Glutamatergic neuron (in vitro differentiated cells): ENCODE measurements at regions not wholly inside any gene's neighbourhood (a gene's known extent, or its start where the extent isn't known, plus 50 kb on each side); places are given as distances from the start of the nearest gene placed in this dataset.

Experiments
- DNase-seq: peaks from one replicate; pipeline ENCODE4 v3.0.0; 2022
- H3K27ac Mint-ChIP-seq: one replicate; pipeline ENCODE4 v1.8.0; 2020; ENCODE audit warnings: mild to moderate bottlenecking, mixed read lengths, inconsistent platforms; ENCODE audit not compliant: unreplicated experiment
- H3K27me3 Mint-ChIP-seq: one replicate; pipeline ENCODE4 v1.8.0; 2020; ENCODE audit warnings: mild to moderate bottlenecking, moderate library complexity, mixed read lengths, inconsistent platforms; ENCODE audit not compliant: unreplicated experiment
- H3K36me3 Mint-ChIP-seq: one replicate; pipeline ENCODE4 v1.8.0; 2020; ENCODE audit warnings: mild to moderate bottlenecking, mixed read lengths, inconsistent platforms; ENCODE audit not compliant: unreplicated experiment
- H3K4me1 Mint-ChIP-seq: one replicate; pipeline ENCODE4 v1.8.0; 2020; ENCODE audit warnings: mild to moderate bottlenecking, low read depth, mixed read lengths, inconsistent platforms; ENCODE audit not compliant: unreplicated experiment
- H3K4me3 Mint-ChIP-seq: one replicate; pipeline ENCODE4 v1.8.0; 2020; ENCODE audit warnings: mild to moderate bottlenecking, mixed read lengths, inconsistent platforms; ENCODE audit not compliant: unreplicated experiment
- H3K9me3 Mint-ChIP-seq: one replicate; pipeline ENCODE4 v1.8.0; 2020; ENCODE audit warnings: mild to moderate bottlenecking, moderate library complexity, mixed read lengths, inconsistent platforms; ENCODE audit not compliant: unreplicated experiment
- TF ChIP-seq, protein P1 (sequence below): fragments of 200-600 bp; sonication (generic); IDR thresholded peaks from one replicate; pipeline ENCODE4 v1.5.0; 2021; ENCODE audit not compliant: partially characterized antibody, unreplicated experiment

DNA sequence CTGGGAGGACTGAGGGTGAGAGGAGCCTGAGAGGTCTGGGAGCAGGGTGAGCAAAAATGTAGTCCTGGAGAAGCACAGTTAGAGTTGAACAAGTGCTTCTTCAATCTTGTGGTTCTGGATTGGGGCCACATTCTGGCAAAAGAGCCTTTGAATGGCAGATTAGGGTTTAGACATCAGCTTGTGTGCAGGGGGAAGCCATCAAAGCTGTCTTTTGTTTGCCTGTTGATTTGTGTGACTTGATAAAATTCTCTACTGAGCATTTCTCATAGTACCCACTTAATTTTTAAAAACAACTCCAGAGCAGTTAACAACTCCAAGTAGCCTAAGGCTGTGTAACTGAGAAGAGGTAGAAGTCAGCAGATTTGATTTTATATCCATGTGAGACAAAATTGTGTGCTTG, 166.2 kb downstream of the FAT3 start:
- Mint-ChIP-seq H3K9me3 (peaks cover under 1% of the 10 kb centered on the region), H3K27me3 (peaks cover 12% of the 10 kb centered on the region), H3K4me3 (no peak overlapping the region), H3K27ac (no peak overlapping the region), H3K36me3 (peaks cover 5% of the 10 kb centered on the region), H3K4me1 (peaks cover 45% of the 10 kb centered on the region)
- no peak for DNase-seq
- TF ChIP-seq, protein P1, sequence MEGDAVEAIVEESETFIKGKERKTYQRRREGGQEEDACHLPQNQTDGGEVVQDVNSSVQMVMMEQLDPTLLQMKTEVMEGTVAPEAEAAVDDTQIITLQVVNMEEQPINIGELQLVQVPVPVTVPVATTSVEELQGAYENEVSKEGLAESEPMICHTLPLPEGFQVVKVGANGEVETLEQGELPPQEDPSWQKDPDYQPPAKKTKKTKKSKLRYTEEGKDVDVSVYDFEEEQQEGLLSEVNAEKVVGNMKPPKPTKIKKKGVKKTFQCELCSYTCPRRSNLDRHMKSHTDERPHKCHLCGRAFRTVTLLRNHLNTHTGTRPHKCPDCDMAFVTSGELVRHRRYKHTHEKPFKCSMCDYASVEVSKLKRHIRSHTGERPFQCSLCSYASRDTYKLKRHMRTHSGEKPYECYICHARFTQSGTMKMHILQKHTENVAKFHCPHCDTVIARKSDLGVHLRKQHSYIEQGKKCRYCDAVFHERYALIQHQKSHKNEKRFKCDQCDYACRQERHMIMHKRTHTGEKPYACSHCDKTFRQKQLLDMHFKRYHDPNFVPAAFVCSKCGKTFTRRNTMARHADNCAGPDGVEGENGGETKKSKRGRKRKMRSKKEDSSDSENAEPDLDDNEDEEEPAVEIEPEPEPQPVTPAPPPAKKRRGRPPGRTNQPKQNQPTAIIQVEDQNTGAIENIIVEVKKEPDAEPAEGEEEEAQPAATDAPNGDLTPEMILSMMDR: no peak

DNA sequence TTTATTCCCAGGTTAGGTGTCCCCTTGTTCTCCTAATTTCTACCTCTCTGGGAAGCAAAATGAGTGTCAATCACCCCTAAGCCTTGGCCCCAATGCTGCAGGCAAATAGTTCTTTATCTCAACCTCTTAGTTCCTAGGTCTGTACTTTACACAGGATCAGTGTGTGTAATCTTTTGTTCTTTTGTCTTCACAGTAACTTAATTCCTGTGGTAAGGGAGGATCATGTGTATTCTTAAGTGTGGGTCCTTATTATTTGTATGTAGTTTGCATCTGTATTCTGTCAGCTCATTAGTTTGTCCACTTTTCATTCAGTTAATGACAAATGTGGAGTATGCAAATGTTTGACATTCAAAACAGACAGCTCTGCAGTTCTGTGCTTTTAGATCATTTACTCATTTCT, 166.7 kb downstream of the FAT3 start:
- Mint-ChIP-seq H3K27ac (peak overlapping the region; percentile 49), H3K4me3 (no peak overlapping the region), H3K27me3 (peaks cover 12% of the 10 kb centered on the region), H3K36me3 (peaks cover 5% of the 10 kb centered on the region), H3K9me3 (peaks cover 2% of the 10 kb centered on the region), H3K4me1 (peaks cover 47% of the 10 kb centered on the region)
- TF ChIP-seq, protein P1: no peak
- no peak for DNase-seq

DNA sequence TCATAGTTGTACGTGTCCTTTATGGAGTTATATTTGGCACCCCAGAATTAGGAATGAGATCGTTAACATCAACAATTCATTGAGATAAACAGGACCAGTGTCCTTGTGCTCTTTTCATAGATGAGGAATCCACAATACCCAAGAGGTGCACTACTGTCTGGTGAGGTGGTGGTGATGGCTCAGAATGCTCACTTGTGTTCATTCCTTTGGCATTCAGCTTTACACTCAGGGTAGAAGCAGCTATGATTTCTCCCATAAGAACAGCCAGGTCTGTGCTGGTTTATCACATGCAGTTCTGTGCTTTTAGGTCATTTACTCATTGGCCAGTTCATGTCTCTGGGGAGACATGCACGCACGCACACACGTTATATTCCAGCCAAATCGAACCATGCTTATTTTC, 167.2 kb downstream of the FAT3 start:
- peaks cover 5% of the 10 kb centered on the region for H3K36me3 Mint-ChIP-seq
- no peak for DNase-seq
- TF ChIP-seq, protein P1: no peak
- peaks cover 2% of the 10 kb centered on the region for H3K9me3 Mint-ChIP-seq
- peaks cover 46% of the 10 kb centered on the region for H3K4me1 Mint-ChIP-seq
- no peak overlapping the region for H3K4me3 Mint-ChIP-seq
- H3K27ac Mint-ChIP-seq: peak overlapping the region; percentile 49
- peaks cover 12% of the 10 kb centered on the region for H3K27me3 Mint-ChIP-seq

DNA sequence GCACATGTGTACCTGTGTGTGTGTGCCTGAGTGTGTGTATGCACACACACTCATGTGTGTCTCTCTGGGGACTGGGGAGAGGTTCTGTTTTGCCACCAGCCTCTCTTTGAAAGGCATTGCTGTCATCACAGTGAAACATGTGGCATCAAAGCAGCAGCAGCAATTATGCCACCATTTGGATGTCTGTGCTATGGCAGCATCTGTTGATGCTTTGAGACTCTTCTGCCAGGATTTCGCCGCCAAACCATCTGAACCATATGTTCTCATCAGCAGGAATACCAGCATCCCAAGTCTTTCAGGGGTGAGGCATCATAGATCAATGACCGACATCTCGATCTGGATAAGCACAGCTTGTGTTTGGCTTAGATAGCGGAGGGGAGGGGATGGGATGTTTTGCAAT, 168.6 kb downstream of the FAT3 start:
- DNase-seq: peak; percentile 36
- Mint-ChIP-seq H3K4me1 (peaks cover 48% of the 10 kb centered on the region), H3K27me3 (peaks cover 16% of the 10 kb centered on the region), H3K36me3 (peaks cover 5% of the 10 kb centered on the region), H3K4me3 (peak overlapping the region; percentile 35), H3K27ac (peak overlapping the region; percentile 85), H3K9me3 (peaks cover 2% of the 10 kb centered on the region)
- TF ChIP-seq, protein P1: no peak

DNA sequence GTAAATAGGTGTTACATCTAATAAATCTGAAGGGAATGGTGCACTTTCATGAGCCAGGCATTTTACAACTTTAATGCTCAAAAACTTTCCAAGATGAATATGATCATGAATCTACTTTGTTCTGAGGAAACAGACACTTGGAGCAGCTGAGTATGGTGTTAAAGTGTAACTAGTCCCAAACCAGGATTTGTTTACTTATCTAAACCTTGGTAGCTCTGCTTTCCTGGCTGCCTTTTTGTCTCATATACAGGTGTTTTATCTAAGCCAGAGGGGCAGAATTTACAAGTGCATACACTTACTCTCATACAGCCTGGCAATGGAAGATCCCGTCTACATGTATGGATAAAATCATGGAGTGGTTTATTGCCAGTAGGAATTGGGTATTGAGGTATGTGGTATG, 171.5 kb downstream of the FAT3 start:
- DNase-seq: no peak
- peaks cover 50% of the 10 kb centered on the region for H3K4me1 Mint-ChIP-seq
- H3K9me3 Mint-ChIP-seq: peaks cover 2% of the 10 kb centered on the region
- peaks cover 5% of the 10 kb centered on the region for H3K36me3 Mint-ChIP-seq
- no peak overlapping the region for H3K4me3 Mint-ChIP-seq
- TF ChIP-seq, protein P1: no peak
- H3K27me3 Mint-ChIP-seq: peaks cover 16% of the 10 kb centered on the region
- no peak overlapping the region for H3K27ac Mint-ChIP-seq
